ENCODE measurements at regions not wholly inside any gene's neighbourhood (a gene's known extent, or its start where the extent isn't known, plus 50 kb on each side); places are given as distances from the start of the nearest gene placed in this dataset.

DNA sequence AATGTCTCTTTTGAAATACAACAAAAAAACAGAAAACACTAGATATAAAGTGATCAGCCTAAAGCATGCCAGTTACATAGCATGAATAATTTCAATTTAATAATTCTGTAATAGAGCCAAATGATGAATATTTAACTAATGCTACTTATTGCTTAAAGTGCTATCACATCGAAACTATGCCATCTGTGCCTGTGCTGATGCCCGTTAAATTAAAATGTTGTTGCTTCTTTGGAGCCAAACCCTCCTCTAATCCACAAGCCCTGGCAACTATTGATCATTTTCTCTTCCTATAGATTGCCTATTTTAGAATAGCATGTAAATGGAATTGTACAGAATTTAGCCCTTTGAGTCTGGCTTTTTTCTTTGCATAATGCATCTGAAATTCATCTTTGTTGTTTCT, 356.2 kb downstream of the CHSY3 start:
- Histone ChIP-seq H3K36me3 (ENCODE audit: insufficient read depth, insufficient read length, low read length) (no peaks in the 10 kb centered on the region), H3K4me3 (ENCODE audit: insufficient read length, low read depth) (no peak overlapping the region), H3K27me3 (ENCODE audit: insufficient read depth, insufficient read length) (no peaks in the 10 kb centered on the region), H3K9ac (ENCODE audit: insufficient read length, low read depth) (no peak overlapping the region), H3K4me1 (ENCODE audit: insufficient read depth, insufficient read length) (no peaks in the 10 kb centered on the region), H3K9me3 (ENCODE audit: insufficient read depth, low read length) (no peaks in the 10 kb centered on the region)
- TF ChIP-seq YY1 (IDR thresholded peaks at IDR 0.05; ENCODE audit: insufficient read depth, insufficient read length), result no peak
- TF ChIP-seq SUZ12 (IDR thresholded peaks at IDR 0.05; ENCODE audit: extremely low read depth, insufficient read depth, insufficient read length), result no peak
- no peak for TF ChIP-seq ZNF274 (IDR thresholded peaks at IDR 0.05; ENCODE audit: low read depth, low read length)
- no peak for DNase-seq (ENCODE audit: low read depth, low spot score)

DNA sequence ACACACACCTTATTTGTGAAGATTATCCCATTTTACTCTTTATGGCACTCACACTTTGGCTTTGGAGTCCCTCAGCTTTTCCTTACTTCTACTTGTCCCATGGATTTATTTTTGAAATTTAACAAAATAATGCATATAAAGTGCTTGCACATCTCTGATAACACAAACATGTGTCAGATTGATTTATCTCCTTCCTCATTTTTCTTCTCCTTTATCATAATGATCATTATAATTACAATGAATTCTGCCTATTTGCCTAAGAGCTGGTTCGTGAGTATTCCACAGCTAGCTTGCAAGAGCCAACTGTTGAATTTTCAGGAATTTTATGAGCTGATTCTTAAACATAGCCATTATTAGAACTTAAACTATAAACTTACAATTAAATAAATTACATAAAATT, 347.7 kb downstream of the CHSY3 start:
- Histone ChIP-seq H3K4me1 (ENCODE audit: insufficient read depth, insufficient read length) (no peaks in the 10 kb centered on the region), H3K9ac (ENCODE audit: insufficient read length, low read depth) (no peak overlapping the region), H3K9me3 (ENCODE audit: insufficient read depth, low read length) (no peaks in the 10 kb centered on the region), H3K36me3 (ENCODE audit: insufficient read depth, insufficient read length, low read length) (no peaks in the 10 kb centered on the region), H3K27me3 (ENCODE audit: insufficient read depth, insufficient read length) (no peaks in the 10 kb centered on the region), H3K4me3 (ENCODE audit: insufficient read length, low read depth) (no peak overlapping the region)
- no peak for DNase-seq (ENCODE audit: low read depth, low spot score)
- TF ChIP-seq YY1 (IDR thresholded peaks at IDR 0.05; ENCODE audit: insufficient read depth, insufficient read length) (no peak), SUZ12 (IDR thresholded peaks at IDR 0.05; ENCODE audit: extremely low read depth, insufficient read depth, insufficient read length) (no peak), ZNF274 (IDR thresholded peaks at IDR 0.05; ENCODE audit: low read depth, low read length) (no peak)

DNA sequence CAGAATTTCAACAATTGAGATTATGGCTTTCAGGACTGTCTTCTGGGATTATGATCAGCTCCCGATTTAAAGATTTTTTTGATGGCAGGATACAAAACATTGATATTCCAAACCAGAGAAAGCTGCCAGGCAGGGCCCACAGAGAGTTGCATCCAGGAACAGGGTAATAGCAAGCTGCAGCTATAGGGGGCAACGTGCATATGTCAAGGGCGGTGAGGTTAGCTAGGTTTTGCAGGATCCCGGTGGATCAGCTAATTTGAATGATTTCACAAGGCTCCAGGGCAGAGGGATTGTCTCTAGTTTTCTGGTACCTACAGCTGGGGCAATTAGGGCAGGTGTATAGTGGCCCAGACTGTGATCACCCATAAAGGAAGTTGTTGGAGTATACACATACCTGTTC, 339.4 kb downstream of the CHSY3 start:
- no peak for DNase-seq (ENCODE audit: low read depth, low spot score)
- Histone ChIP-seq H3K9ac (ENCODE audit: insufficient read length, low read depth) (no peak overlapping the region), H3K9me3 (ENCODE audit: insufficient read depth, low read length) (no peaks in the 10 kb centered on the region), H3K4me3 (ENCODE audit: insufficient read length, low read depth) (no peak overlapping the region), H3K36me3 (ENCODE audit: insufficient read depth, insufficient read length, low read length) (no peaks in the 10 kb centered on the region), H3K27me3 (ENCODE audit: insufficient read depth, insufficient read length) (no peaks in the 10 kb centered on the region), H3K4me1 (ENCODE audit: insufficient read depth, insufficient read length) (no peaks in the 10 kb centered on the region)
- TF ChIP-seq YY1 (IDR thresholded peaks at IDR 0.05; ENCODE audit: insufficient read depth, insufficient read length) (no peak), ZNF274 (IDR thresholded peaks at IDR 0.05; ENCODE audit: low read depth, low read length) (no peak), SUZ12 (IDR thresholded peaks at IDR 0.05; ENCODE audit: extremely low read depth, insufficient read depth, insufficient read length) (no peak)

- no peaks in the 10 kb centered on the region for H3K27me3 ChIP-seq (ENCODE audit: insufficient read depth, insufficient read length)
- H3K4me3 ChIP-seq (ENCODE audit: insufficient read length, low read depth), result no peak overlapping the region
- H3K9ac ChIP-seq (ENCODE audit: insufficient read length, low read depth), result no peak overlapping the region
- TF ChIP-seq SUZ12 (IDR thresholded peaks at IDR 0.05; ENCODE audit: extremely low read depth, insufficient read depth, insufficient read length), result no peak
- TF ChIP-seq ZNF274 (IDR thresholded peaks at IDR 0.05; ENCODE audit: low read depth, low read length), result no peak
- TF ChIP-seq YY1 (IDR thresholded peaks at IDR 0.05; ENCODE audit: insufficient read depth, insufficient read length), result no peak
- H3K36me3 ChIP-seq (ENCODE audit: insufficient read depth, insufficient read length, low read length), result no peaks in the 10 kb centered on the region
- no peaks in the 10 kb centered on the region for H3K9me3 ChIP-seq (ENCODE audit: insufficient read depth, low read length)
- no peaks in the 10 kb centered on the region for H3K4me1 ChIP-seq (ENCODE audit: insufficient read depth, insufficient read length)
- DNase-seq (ENCODE audit: low read depth, low spot score), result no peak
Observed at GRCh38 chr5:130237721-130238120, 333.5 kb downstream of the CHSY3 start.

All from NT2/D1 (cell line).